ENCODE measurements at regions not wholly inside any gene's neighbourhood (a gene's known extent, or its start where the extent isn't known, plus 50 kb on each side); places are given as distances from the start of the nearest gene placed in this dataset.
A peak's percentile ranks its signal among the peaks of the same experiment; 100 is the strongest.

DNA sequence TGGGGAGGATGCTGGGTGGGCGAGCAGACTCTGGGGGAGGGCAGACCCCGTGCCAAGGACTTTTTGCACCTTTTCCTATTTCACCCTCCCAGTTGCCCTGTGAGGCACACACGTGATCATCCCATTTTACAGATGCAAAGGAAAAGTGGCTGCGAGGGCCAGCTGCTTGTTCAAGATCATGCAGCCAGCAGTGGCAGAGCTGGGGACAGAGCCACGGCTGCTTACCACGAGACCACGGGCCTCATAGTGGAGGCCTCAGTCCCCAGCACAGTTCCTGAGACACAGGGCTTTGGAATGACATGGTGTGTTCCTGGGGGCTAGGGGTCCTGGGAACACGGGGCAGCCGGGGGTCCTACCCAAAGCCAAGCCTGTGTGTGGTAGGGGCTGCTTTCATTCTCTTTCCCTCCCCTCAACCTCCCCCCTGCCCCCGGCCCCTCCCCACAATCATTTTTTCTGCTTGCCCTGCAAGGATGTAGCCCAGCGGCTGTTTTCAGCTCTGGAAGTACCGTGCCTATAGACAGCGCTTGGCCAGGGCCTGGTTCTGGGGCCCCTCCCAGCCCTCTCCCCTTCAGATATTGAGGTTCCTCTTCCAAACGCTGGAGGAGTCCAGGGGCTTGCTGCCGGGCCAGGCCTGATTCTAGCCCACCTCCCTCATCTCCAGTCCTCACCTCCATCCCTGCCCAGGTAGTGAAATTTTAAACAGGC lies 58.5 kb upstream of the IER5L start:
- DNase-seq (ENCODE audit: low read depth), result no peak
- Histone ChIP-seq H3K36me3 (ENCODE audit: control insufficient read depth, insufficient read depth, low read length, severe bottlenecking) (no peaks in the 10 kb centered on the region), H3K4me3 (ENCODE audit: low read length) (peak overlapping the region; percentile 40), H3K9me3 (ENCODE audit: control insufficient read depth, low read length) (peaks cover 6% of the 10 kb centered on the region), H3K4me1 (ENCODE audit: control insufficient read depth, insufficient read depth, low read length) (peaks cover 20% of the 10 kb centered on the region), H3K9ac (ENCODE audit: low read length) (peak overlapping the region; percentile 67), H3K27me3 (replicated peaks; ENCODE audit: control insufficient read depth, insufficient read depth, low read length) (no peaks in the 10 kb centered on the region)

DNA sequence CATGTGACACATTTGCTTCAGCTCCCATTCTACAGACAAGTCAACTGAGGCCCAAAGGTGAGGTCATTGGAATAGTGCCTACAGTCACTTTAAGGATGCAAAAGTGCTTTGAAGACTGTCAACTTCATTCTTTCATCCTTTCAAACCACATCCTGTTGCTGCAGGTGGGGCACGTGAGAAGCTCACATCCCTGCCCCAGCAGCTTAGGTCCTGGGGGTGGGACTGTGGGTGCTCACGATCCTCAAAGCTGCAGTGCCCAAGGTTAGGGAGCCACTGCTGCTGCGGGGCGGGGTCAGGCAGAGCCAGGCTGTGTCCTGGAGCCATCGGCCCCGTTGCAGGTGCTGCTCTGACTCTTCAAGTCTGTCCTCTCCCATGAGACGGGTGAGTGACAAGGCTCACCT lies 57.9 kb upstream of the IER5L start:
- Histone ChIP-seq H3K36me3 (ENCODE audit: control insufficient read depth, insufficient read depth, low read length, severe bottlenecking) (no peaks in the 10 kb centered on the region), H3K9me3 (ENCODE audit: control insufficient read depth, low read length) (peaks cover 6% of the 10 kb centered on the region), H3K4me1 (ENCODE audit: control insufficient read depth, insufficient read depth, low read length) (peaks cover 20% of the 10 kb centered on the region), H3K27me3 (replicated peaks; ENCODE audit: control insufficient read depth, insufficient read depth, low read length) (no peaks in the 10 kb centered on the region), H3K4me3 (ENCODE audit: low read length) (no peak overlapping the region), H3K9ac (ENCODE audit: low read length) (no peak overlapping the region)
- no peak for DNase-seq (ENCODE audit: low read depth)

DNA sequence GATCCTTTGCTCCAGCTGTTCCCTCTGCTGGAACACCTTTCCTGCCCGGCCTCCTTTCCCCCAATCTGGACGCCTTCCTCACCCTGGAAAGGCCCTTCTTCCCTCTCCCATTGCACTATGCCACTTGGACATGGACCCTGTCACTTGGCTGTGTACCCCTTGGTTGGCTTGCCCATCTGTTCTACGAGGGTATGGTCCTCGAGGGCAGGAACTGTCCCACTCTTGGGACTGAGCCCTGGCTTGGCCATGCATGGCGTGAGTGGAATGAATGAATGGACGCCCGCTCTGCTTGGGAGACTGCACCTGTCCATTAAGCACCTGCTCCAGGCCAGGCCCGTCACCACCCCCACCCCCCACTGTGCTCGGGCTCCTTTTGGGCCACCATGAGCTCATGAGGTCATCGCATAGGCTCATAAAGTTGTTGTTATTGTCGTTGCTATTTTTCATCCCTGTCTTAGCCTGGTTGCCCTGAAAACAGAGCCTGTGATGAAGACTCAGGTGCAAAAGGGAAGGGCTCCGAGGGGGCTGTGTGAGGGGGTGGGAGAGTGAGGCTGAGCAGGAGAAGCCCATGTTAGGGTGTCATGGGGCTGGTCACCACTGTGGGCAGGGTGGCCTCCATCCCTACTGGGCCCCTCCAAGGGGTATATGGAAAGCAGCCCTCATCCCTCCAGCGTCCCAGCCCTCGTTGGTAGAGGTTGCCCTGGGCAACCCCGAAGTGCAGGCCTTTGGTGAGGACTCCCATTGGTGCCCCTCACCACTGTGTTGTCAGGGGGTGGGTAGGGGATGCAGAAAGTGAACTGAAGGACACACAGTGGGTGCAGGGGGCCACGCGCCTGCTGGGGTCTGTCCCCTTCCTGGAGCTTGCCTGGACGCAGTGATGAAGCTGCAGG lies 57.2 kb upstream of the IER5L start:
- no peak for DNase-seq (ENCODE audit: low read depth)

DNA sequence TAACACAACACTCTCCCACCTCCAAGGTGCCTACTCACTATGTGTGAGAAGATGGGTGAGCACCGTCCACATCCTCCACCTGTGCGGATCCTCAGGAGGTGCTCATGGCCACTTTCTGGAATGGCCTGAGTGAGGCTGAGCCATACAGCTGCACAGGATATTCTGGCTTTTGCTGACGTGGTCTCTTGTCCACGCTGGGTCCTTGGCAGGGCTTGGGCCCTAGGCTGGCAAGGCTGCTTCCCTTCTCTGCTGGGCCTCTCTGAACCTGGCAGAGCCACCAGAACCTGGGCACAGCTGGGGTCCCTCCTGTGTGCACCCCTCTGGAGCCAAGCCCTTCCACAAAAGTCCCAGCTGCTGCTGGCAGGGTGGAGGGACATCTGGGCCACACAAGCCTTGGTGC lies 56.4 kb upstream of the IER5L start:
- Histone ChIP-seq H3K9me3 (ENCODE audit: control insufficient read depth, low read length) (peaks cover 6% of the 10 kb centered on the region), H3K4me3 (ENCODE audit: low read length) (no peak overlapping the region), H3K36me3 (ENCODE audit: control insufficient read depth, insufficient read depth, low read length, severe bottlenecking) (no peaks in the 10 kb centered on the region), H3K27me3 (replicated peaks; ENCODE audit: control insufficient read depth, insufficient read depth, low read length) (no peaks in the 10 kb centered on the region), H3K9ac (ENCODE audit: low read length) (no peak overlapping the region), H3K4me1 (ENCODE audit: control insufficient read depth, insufficient read depth, low read length) (peaks cover 27% of the 10 kb centered on the region)
- DNase-seq (ENCODE audit: low read depth), result no peak

More for the DNA sequence above, 57.2 kb upstream of the IER5L start:
- Histone ChIP-seq H3K4me3 (ENCODE audit: low read length) (no peak overlapping the region), H3K9ac (ENCODE audit: low read length) (no peak overlapping the region), H3K9me3 (ENCODE audit: control insufficient read depth, low read length) (peaks cover 6% of the 10 kb centered on the region), H3K4me1 (ENCODE audit: control insufficient read depth, insufficient read depth, low read length) (peaks cover 20% of the 10 kb centered on the region), H3K27me3 (replicated peaks; ENCODE audit: control insufficient read depth, insufficient read depth, low read length) (no peaks in the 10 kb centered on the region), H3K36me3 (ENCODE audit: control insufficient read depth, insufficient read depth, low read length, severe bottlenecking) (no peaks in the 10 kb centered on the region)

- Histone ChIP-seq H3K36me3 (ENCODE audit: control insufficient read depth, insufficient read depth, low read length, severe bottlenecking) (no peaks in the 10 kb centered on the region), H3K9me3 (ENCODE audit: control insufficient read depth, low read length) (peaks cover 6% of the 10 kb centered on the region), H3K4me3 (ENCODE audit: low read length) (no peak overlapping the region), H3K27me3 (replicated peaks; ENCODE audit: control insufficient read depth, insufficient read depth, low read length) (no peaks in the 10 kb centered on the region), H3K4me1 (ENCODE audit: control insufficient read depth, insufficient read depth, low read length) (peaks cover 29% of the 10 kb centered on the region), H3K9ac (ENCODE audit: low read length) (no peak overlapping the region)
- DNase-seq (ENCODE audit: low read depth), result no peak
These were observed 55.0 kb upstream of the IER5L start for GRCh38 chr9:129232839-129233591.

- Histone ChIP-seq H3K9me3 (ENCODE audit: control insufficient read depth, low read length) (peaks cover 6% of the 10 kb centered on the region), H3K27me3 (replicated peaks; ENCODE audit: control insufficient read depth, insufficient read depth, low read length) (no peaks in the 10 kb centered on the region), H3K4me3 (ENCODE audit: low read length) (no peak overlapping the region), H3K4me1 (ENCODE audit: control insufficient read depth, insufficient read depth, low read length) (peaks cover 19% of the 10 kb centered on the region), H3K36me3 (ENCODE audit: control insufficient read depth, insufficient read depth, low read length, severe bottlenecking) (no peaks in the 10 kb centered on the region), H3K9ac (ENCODE audit: low read length) (no peak overlapping the region)
- no peak for DNase-seq (ENCODE audit: low read depth)
These were observed 53.7 kb upstream of the IER5L start for GRCh38 chr9:129231759-129232158.

DNA sequence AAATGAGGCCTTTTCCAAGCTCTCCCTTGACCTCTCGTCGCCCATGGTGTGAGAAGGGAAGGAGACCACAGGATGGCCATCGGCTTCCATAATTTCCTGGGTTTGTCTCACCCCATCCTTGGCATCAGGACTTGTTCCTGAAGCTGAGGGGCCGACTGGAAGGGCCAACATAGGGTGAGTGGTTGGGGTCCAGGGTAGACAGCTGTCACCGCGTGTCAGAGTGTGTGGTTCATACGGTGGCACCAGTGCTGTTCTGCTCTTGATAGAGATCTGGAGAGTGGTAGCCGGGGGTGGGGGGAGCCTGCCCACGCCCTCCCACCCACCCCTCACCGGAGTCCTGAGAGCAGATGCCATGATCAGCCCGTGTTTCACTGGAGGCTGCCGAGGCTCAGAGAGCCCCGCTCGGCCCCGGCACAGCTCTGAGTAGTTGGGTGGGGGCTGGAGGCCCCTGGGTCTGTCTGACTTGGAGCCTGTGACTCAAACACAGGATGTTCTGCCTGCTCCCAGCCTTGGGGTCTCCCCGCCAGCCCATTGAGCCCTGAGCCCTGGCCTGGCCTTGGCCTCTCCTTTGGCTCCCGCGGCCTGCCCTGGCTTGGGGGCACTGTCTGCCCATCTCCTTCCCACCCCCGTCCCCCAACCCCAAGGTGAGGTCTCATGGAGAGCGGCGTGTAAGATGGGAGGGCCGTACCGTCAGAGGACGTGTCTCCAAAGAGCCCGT lies 53.1 kb upstream of the IER5L start:
- Histone ChIP-seq H3K36me3 (ENCODE audit: control insufficient read depth, insufficient read depth, low read length, severe bottlenecking) (no peaks in the 10 kb centered on the region), H3K9me3 (ENCODE audit: control insufficient read depth, low read length) (peaks cover 6% of the 10 kb centered on the region), H3K27me3 (replicated peaks; ENCODE audit: control insufficient read depth, insufficient read depth, low read length) (no peaks in the 10 kb centered on the region), H3K9ac (ENCODE audit: low read length) (no peak overlapping the region), H3K4me1 (ENCODE audit: control insufficient read depth, insufficient read depth, low read length) (peaks cover 18% of the 10 kb centered on the region), H3K4me3 (ENCODE audit: low read length) (no peak overlapping the region)
- no peak for DNase-seq (ENCODE audit: low read depth)

DNA sequence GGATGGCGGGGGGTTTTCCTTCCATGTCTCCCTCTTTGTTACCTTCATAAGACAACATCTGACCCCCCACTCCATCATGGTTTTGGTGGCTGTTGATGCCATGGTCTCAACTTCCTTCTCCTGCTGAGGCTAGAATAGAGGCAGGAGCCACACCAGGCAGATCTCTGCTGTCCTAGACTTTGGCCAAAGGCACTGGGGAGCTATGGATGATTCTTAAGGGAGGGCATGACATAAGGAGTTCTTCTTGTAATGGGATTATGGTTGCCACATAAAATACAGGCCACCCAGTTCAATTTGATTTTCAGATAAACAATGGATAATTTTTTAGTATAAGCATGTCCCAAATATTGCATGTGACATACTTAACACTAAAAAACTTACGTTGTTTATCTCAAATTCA lies 52.2 kb upstream of the IER5L start:
- Histone ChIP-seq H3K4me1 (ENCODE audit: control insufficient read depth, insufficient read depth, low read length) (peaks cover 21% of the 10 kb centered on the region), H3K9me3 (ENCODE audit: control insufficient read depth, low read length) (peaks cover 6% of the 10 kb centered on the region), H3K9ac (ENCODE audit: low read length) (no peak overlapping the region), H3K4me3 (ENCODE audit: low read length) (no peak overlapping the region), H3K36me3 (ENCODE audit: control insufficient read depth, insufficient read depth, low read length, severe bottlenecking) (no peaks in the 10 kb centered on the region), H3K27me3 (replicated peaks; ENCODE audit: control insufficient read depth, insufficient read depth, low read length) (no peaks in the 10 kb centered on the region)
- DNase-seq (ENCODE audit: low read depth), result no peak
